WTC11 (cell line): ENCODE measurements at regions not wholly inside any gene's neighbourhood (a gene's known extent, or its start where the extent isn't known, plus 50 kb on each side); places are given as distances from the start of the nearest gene placed in this dataset.
"Not testable (repeated sequence)": the region's sequence is repeated elsewhere in the genome, so short reads cannot be mapped to it uniquely, and the experiment has no call there.

Experiments used
- ATAC-seq: fragments of 200-7000 bp; cut with Tn5 transposase; 2 replicates; pipeline ENCODE4 v1.10.0; 2021; ENCODE audit warnings: mild to moderate bottlenecking, moderate library complexity
- CTCF ChIA-PET: fragments of 300-600 bp; sonication (Branson Sonifier 250); formaldehyde crosslinking; loops from one replicate; lab custom pipeline; 2021; ENCODE audit warnings: antibody characterized with exemption; lab: Charles Lee
- POLR2A ChIA-PET: fragments of 350-600 bp; sonication (Branson Sonifier 250); formaldehyde crosslinking; loops from one replicate; lab custom pipeline; 2021; ENCODE audit warnings: antibody characterized with exemption; lab: Charles Lee
- DNase-seq: peaks from one replicate; pipeline ENCODE4 v3.0.0; 2021; ENCODE audit warnings: low spot score
- H3K27ac Mint-ChIP-seq: 2 replicates; pipeline ENCODE4 v1.8.0; 2021; ENCODE audit warnings: mixed read lengths
- H3K27me3 Mint-ChIP-seq: 2 replicates; pipeline ENCODE4 v1.8.0; 2021; ENCODE audit warnings: low read depth, mild to moderate bottlenecking, moderate library complexity, mixed read lengths
- H3K36me3 Mint-ChIP-seq: 2 replicates; pipeline ENCODE4 v1.8.0; 2021; ENCODE audit warnings: mixed read lengths
- H3K4me1 Mint-ChIP-seq: 2 replicates; pipeline ENCODE4 v1.8.0; 2022; ENCODE audit warnings: mixed read lengths
- H3K4me3 Mint-ChIP-seq: 2 replicates; pipeline ENCODE4 v1.8.0; 2021; ENCODE audit warnings: mild to moderate bottlenecking, moderate library complexity, mixed read lengths
- H3K9me3 Mint-ChIP-seq: 2 replicates; pipeline ENCODE4 v1.8.0; 2021; ENCODE audit warnings: mixed read lengths
- ARID4B ChIP-seq: sonication (generic); formaldehyde crosslinking; IDR thresholded peaks from 2 replicates; pipeline ENCODE4 v1.8.0; 2023; ENCODE audit warnings: missing genetic modification reagents, mild to moderate bottlenecking, borderline replicate concordance
- ATF1 ChIP-seq: sonication (generic); formaldehyde crosslinking; IDR thresholded peaks from 2 replicates; pipeline ENCODE4 v1.8.1; 2023; ENCODE audit warnings: mild to moderate bottlenecking, moderate library complexity, missing genetic modification reagents
- ATF6 ChIP-seq: sonication (generic); formaldehyde crosslinking; IDR thresholded peaks from 2 replicates; pipeline ENCODE4 v1.8.1; 2023; ENCODE audit warnings: mild to moderate bottlenecking, missing genetic modification reagents
- ELF4 ChIP-seq: sonication (generic); formaldehyde crosslinking; IDR thresholded peaks from 2 replicates; pipeline ENCODE4 v1.8.1; 2022; ENCODE audit warnings: low read depth, mild to moderate bottlenecking, moderate library complexity, missing genetic modification reagents
- ESRRA ChIP-seq: sonication (generic); formaldehyde crosslinking; IDR thresholded peaks from 2 replicates; pipeline ENCODE4 v1.8.1; 2022; ENCODE audit warnings: mild to moderate bottlenecking, missing genetic modification reagents, borderline replicate concordance
- FOXJ3 ChIP-seq: sonication (generic); formaldehyde crosslinking; IDR thresholded peaks from 2 replicates; pipeline ENCODE4 v1.9.0; 2021; ENCODE audit warnings: missing genetic modification reagents, mild to moderate bottlenecking, borderline replicate concordance
- FOXP4 ChIP-seq: sonication (generic); formaldehyde crosslinking; IDR thresholded peaks from 2 replicates; pipeline ENCODE4 v1.8.0; 2022; ENCODE audit warnings: mild to moderate bottlenecking, missing genetic modification reagents
- HMGA2 ChIP-seq: fragments of 250-450 bp; sonication (Bioruptor Pico); IDR thresholded peaks from 2 replicates; pipeline ENCODE4 v1.4.0; 2021; ENCODE audit warnings: mild to moderate bottlenecking, moderate library complexity
- IRF1 ChIP-seq: sonication (generic); formaldehyde crosslinking; IDR thresholded peaks from 2 replicates; pipeline ENCODE4 v1.8.0; 2023; ENCODE audit warnings: missing genetic modification reagents
- MLX ChIP-seq: sonication (generic); formaldehyde crosslinking; IDR thresholded peaks from 2 replicates; pipeline ENCODE4 v1.8.1; 2023; ENCODE audit warnings: mild to moderate bottlenecking, missing genetic modification reagents, moderate library complexity
- NR1H2 ChIP-seq: sonication (generic); formaldehyde crosslinking; IDR thresholded peaks from 2 replicates; pipeline ENCODE4 v1.9.0; 2021; ENCODE audit warnings: mild to moderate bottlenecking, moderate library complexity, missing genetic modification reagents
- OVOL2 ChIP-seq: fragments of 250-450 bp; sonication (Bioruptor Pico); IDR thresholded peaks from 2 replicates; pipeline ENCODE4 v1.9.0; 2021; ENCODE audit warnings: mild to moderate bottlenecking, borderline replicate concordance
- ZMAT4 ChIP-seq: fragments of 250-450 bp; sonication (Bioruptor Pico); IDR thresholded peaks from 2 replicates; pipeline ENCODE4 v1.9.0; 2021; ENCODE audit warnings: mild to moderate bottlenecking
- ZNF219 ChIP-seq: sonication (generic); formaldehyde crosslinking; IDR thresholded peaks from 2 replicates; pipeline ENCODE4 v1.8.0; 2023; ENCODE audit warnings: missing genetic modification reagents, mild to moderate bottlenecking, borderline replicate concordance
- ZNF263 ChIP-seq: sonication (generic); formaldehyde crosslinking; IDR thresholded peaks from 2 replicates; pipeline ENCODE4 v1.8.1; 2022; ENCODE audit warnings: low read depth, mild to moderate bottlenecking, moderate library complexity, missing genetic modification reagents
- ZNF281 ChIP-seq: sonication (generic); formaldehyde crosslinking; IDR thresholded peaks from 2 replicates; pipeline ENCODE4 v1.8.0; 2023; ENCODE audit warnings: mild to moderate bottlenecking, missing genetic modification reagents
- ZNF317 ChIP-seq: sonication (generic); formaldehyde crosslinking; IDR thresholded peaks from 2 replicates; pipeline ENCODE4 v1.8.1; 2023; ENCODE audit warnings: low read depth, mild to moderate bottlenecking, moderate library complexity, missing genetic modification reagents, borderline replicate concordance
- ZNF423 ChIP-seq: fragments of 250-450 bp; sonication (Bioruptor Pico); IDR thresholded peaks from 2 replicates; pipeline ENCODE4 v2.1.2; 2022; ENCODE audit warnings: mild to moderate bottlenecking, moderate library complexity

GRCh38 chr16:52113533-52114183 lies 433.3 kb downstream of the TOX3 start:
- ChIA-PET POLR2A (no interaction called here), CTCF (no interaction called here)
- H3K4me1 Mint-ChIP-seq, result peaks cover 50% of the 10 kb centered on the region
- no peak for TF ChIP-seq FOXJ3 (CRISPR knock-in tag)
- TF ChIP-seq ATF6, result no peak
- no peak for TF ChIP-seq ZNF317
- TF ChIP-seq ZNF263 (CRISPR knock-in tag), result no peak
- TF ChIP-seq ZMAT4 (CRISPR knock-in tag), result no peak
- no peak for TF ChIP-seq ZNF281 (CRISPR knock-in tag)
- no peak for TF ChIP-seq ZNF423 (CRISPR knock-in tag)
- TF ChIP-seq ELF4 (CRISPR knock-in tag), result no peak
- no peak for TF ChIP-seq OVOL2 (CRISPR knock-in tag)
- TF ChIP-seq MLX (CRISPR knock-in tag), result no peak
- TF ChIP-seq ZNF219 (CRISPR knock-in tag), result no peak
- TF ChIP-seq HMGA2, result no peak
- no peak for TF ChIP-seq IRF1 (CRISPR knock-in tag)
- H3K4me3 Mint-ChIP-seq, result no peak overlapping the region
- DNase-seq, result no peak
- no peaks in the 10 kb centered on the region; the same call in 1 of the 2 replicates for H3K9me3 Mint-ChIP-seq
- ATAC-seq, result no peak
- H3K27me3 Mint-ChIP-seq, result no peaks in the 10 kb centered on the region
- no peak overlapping the region for H3K27ac Mint-ChIP-seq
- no peaks in the 10 kb centered on the region for H3K36me3 Mint-ChIP-seq

GRCh38 chr16:52104993-52105392 lies 441.9 kb downstream of the TOX3 start:
- H3K27me3 Mint-ChIP-seq, CTCF ChIA-PET, ATAC-seq, H3K9me3 Mint-ChIP-seq, H3K36me3 Mint-ChIP-seq, POLR2A ChIA-PET, H3K4me1 Mint-ChIP-seq, H3K27ac Mint-ChIP-seq, H3K4me3 Mint-ChIP-seq, DNase-seq: not testable (repeated sequence)

- CTCF ChIA-PET, result no interaction called here
- H3K36me3 Mint-ChIP-seq, result no peaks in the 10 kb centered on the region
- no peak for TF ChIP-seq ATF1
- TF ChIP-seq FOXP4 (CRISPR knock-in tag), result no peak
- TF ChIP-seq NR1H2 (CRISPR knock-in tag), result no peak
- TF ChIP-seq ZMAT4 (CRISPR knock-in tag), result no peak
- TF ChIP-seq ARID4B (CRISPR knock-in tag), result no peak
- no peak for TF ChIP-seq ESRRA (CRISPR knock-in tag)
Observed at GRCh38 chr16:52103791-52104190, 443.2 kb downstream of the TOX3 start.

More at GRCh38 chr16:52103791-52104190, 443.2 kb downstream of the TOX3 start:
- no peak for DNase-seq
- Mint-ChIP-seq H3K4me3 (no peak overlapping the region), H3K27me3 (no peaks in the 10 kb centered on the region; the same call in 1 of the 2 replicates), H3K4me1 (peaks cover 6% of the 10 kb centered on the region; the same call in 1 of the 2 replicates), H3K9me3 (no peaks in the 10 kb centered on the region), H3K27ac (no peak overlapping the region)
- POLR2A ChIA-PET, result no interaction called here
- no peak for ATAC-seq
